Smooth muscle cell (in vitro differentiated cells): ENCODE measurements at regions not wholly inside any gene's neighbourhood (a gene's known extent, or its start where the extent isn't known, plus 50 kb on each side); places are given as distances from the start of the nearest gene placed in this dataset.
"Not testable (repeated sequence)": the region's sequence is repeated elsewhere in the genome, so short reads cannot be mapped to it uniquely, and the experiment has no call there.

Experiments
- DNase-seq: peaks from one replicate; lab custom pipeline; 2025; ENCODE audit not compliant: unreplicated experiment; lab: John Stamatoyannopoulos, UW
- H2AFZ ChIP-seq: fragments of 200-600 bp; sonication (generic); 2 replicates; pipeline ENCODE4 v1.6.0; 2016; ENCODE audit warnings: antibody characterized with exemption, low read depth, mild to moderate bottlenecking
- H3F3A ChIP-seq: fragments of 200-600 bp; sonication (generic); 2 replicates; pipeline ENCODE4 v1.6.0; 2017; ENCODE audit warnings: antibody characterized with exemption, low read depth
- H3K27ac ChIP-seq: fragments of 200-600 bp; sonication (generic); 2 replicates; pipeline ENCODE4 v1.5.1; 2016; ENCODE audit warnings: low read depth, mild to moderate bottlenecking
- H3K27me3 ChIP-seq: fragments of 200-600 bp; sonication (generic); 2 replicates; pipeline ENCODE4 v1.6.1; 2016; ENCODE audit warnings: low read depth, mild to moderate bottlenecking
- H3K36me3 ChIP-seq: fragments of 200-600 bp; sonication (generic); 2 replicates; pipeline ENCODE4 v1.5.1; 2016; ENCODE audit warnings: low read depth
- H3K4me1 ChIP-seq: fragments of 200-600 bp; sonication (generic); 2 replicates; pipeline ENCODE4 v1.5.1; 2016; ENCODE audit warnings: low read depth
- H3K4me2 ChIP-seq: fragments of 200-600 bp; sonication (generic); 2 replicates; pipeline ENCODE4 v1.6.0; 2016; ENCODE audit warnings: mild to moderate bottlenecking
- H3K4me3 ChIP-seq: fragments of 200-600 bp; sonication (generic); 2 replicates; pipeline ENCODE4 v1.5.1; 2016; ENCODE audit warnings: mild to moderate bottlenecking
- H3K79me2 ChIP-seq: fragments of 200-600 bp; sonication (generic); 2 replicates; pipeline ENCODE4 v1.6.0; 2016; ENCODE audit warnings: low read depth, mild to moderate bottlenecking
- H3K9ac ChIP-seq: fragments of 200-600 bp; sonication (generic); 2 replicates; pipeline ENCODE4 v1.6.0; 2016; ENCODE audit warnings: low read depth
- H3K9me3 ChIP-seq: fragments of 200-600 bp; sonication (generic); replicated peaks from 2 replicates; pipeline ENCODE4 v1.5.1; 2016; ENCODE audit warnings: low read depth
- H4K20me1 ChIP-seq: fragments of 200-600 bp; sonication (generic); 2 replicates; pipeline ENCODE4 v1.6.0; 2016; ENCODE audit warnings: low read depth
- CTCF ChIP-seq: fragments of 200-600 bp; sonication (generic); IDR thresholded peaks from 2 replicates; pipeline ENCODE4 v1.5.1; 2017; ENCODE audit warnings: borderline replicate concordance, mild to moderate bottlenecking, antibody characterized with exemption; ENCODE audit not compliant: insufficient read depth, poor library complexity, severe bottlenecking
- WGBS: methylation state at CpG from one replicate; pipeline ENCODE4 v1.1.7; 2016; ENCODE audit warnings: low lambda C conversion rate; 5-methylcytosine and 5-hydroxymethylcytosine counted together

- 68% methylated on average over 2 of the region's 2 CpGs for WGBS
- Histone ChIP-seq H3K27ac (no peak overlapping the region), H3K27me3 (no peaks in the 10 kb centered on the region), H3K4me3 (no peak overlapping the region), H3K4me1 (no peaks in the 10 kb centered on the region), H3F3A (no peaks in the 10 kb centered on the region), H3K79me2 (no peaks in the 10 kb centered on the region), H2AFZ (no peak overlapping the region), H3K36me3 (no peaks in the 10 kb centered on the region), H4K20me1 (no peaks in the 10 kb centered on the region), H3K9me3 (no peaks in the 10 kb centered on the region), H3K9ac (no peak overlapping the region), H3K4me2 (no peak overlapping the region)
- TF ChIP-seq CTCF: no peak
- DNase-seq: no peak
Observed at GRCh38 chr3:106848099-106848498, 529.1 kb upstream of the CCDC54 start.

GRCh38 chr3:106850437-106850836, 526.8 kb upstream of the CCDC54 start:
- no peaks in the 10 kb centered on the region for H3K36me3 ChIP-seq
- no peak overlapping the region for H3K27ac ChIP-seq
- H3K27me3 ChIP-seq: no peaks in the 10 kb centered on the region
- no peaks in the 10 kb centered on the region for H3F3A ChIP-seq
- H4K20me1 ChIP-seq: no peaks in the 10 kb centered on the region
- no peaks in the 10 kb centered on the region for H3K79me2 ChIP-seq
- no peak overlapping the region for H3K4me3 ChIP-seq
- no peaks in the 10 kb centered on the region for H3K4me1 ChIP-seq
- H3K9me3 ChIP-seq: no peaks in the 10 kb centered on the region
- no peak for TF ChIP-seq CTCF
- no peak overlapping the region for H3K4me2 ChIP-seq
- 78% methylated on average over 3 of the region's 3 CpGs for WGBS
- no peak for DNase-seq
- H2AFZ ChIP-seq: no peak overlapping the region
- no peak overlapping the region for H3K9ac ChIP-seq

GRCh38 chr3:106858321-106858720, 518.9 kb upstream of the CCDC54 start:
- not testable (repeated sequence) for H3K79me2 ChIP-seq, H2AFZ ChIP-seq, H4K20me1 ChIP-seq, H3K4me2 ChIP-seq, H3K9ac ChIP-seq, DNase-seq, H3K27ac ChIP-seq, H3K4me3 ChIP-seq, H3K4me1 ChIP-seq, H3F3A ChIP-seq, H3K27me3 ChIP-seq, H3K36me3 ChIP-seq, H3K9me3 ChIP-seq
- 65% methylated on average over 3 of the region's 3 CpGs for WGBS

- H2AFZ ChIP-seq: no peak overlapping the region
- H3K4me3 ChIP-seq: no peak overlapping the region
- H4K20me1 ChIP-seq: no peaks in the 10 kb centered on the region
- no peaks in the 10 kb centered on the region for H3K36me3 ChIP-seq
- no peaks in the 10 kb centered on the region for H3K79me2 ChIP-seq
- H3K27ac ChIP-seq: no peak overlapping the region
- no peak for DNase-seq
- H3F3A ChIP-seq: no peaks in the 10 kb centered on the region
- no peak overlapping the region for H3K9ac ChIP-seq
- no peaks in the 10 kb centered on the region for H3K9me3 ChIP-seq
- no peaks in the 10 kb centered on the region for H3K4me1 ChIP-seq
- no peak for TF ChIP-seq CTCF
- H3K27me3 ChIP-seq: no peaks in the 10 kb centered on the region
- H3K4me2 ChIP-seq: no peak overlapping the region
Observed at GRCh38 chr3:106860182-106860581, 517.1 kb upstream of the CCDC54 start.
